BE2C (cell line): ENCODE measurements at regions not wholly inside any gene's neighbourhood (a gene's known extent, or its start where the extent isn't known, plus 50 kb on each side); places are given as distances from the start of the nearest gene placed in this dataset.

Experiments used
- DNase-seq: peaks from one replicate; pipeline ENCODE4 v3.0.0-alpha.2; 2020
- H3K27me3 ChIP-seq: fragments of 250-450 bp; sonication (Bioruptor Pico); 2 replicates; pipeline ENCODE4 v1.5.1; 2020; ENCODE audit warnings: mild to moderate bottlenecking
- H3K36me3 ChIP-seq: fragments of 250-450 bp; sonication (Bioruptor Pico); 2 replicates; pipeline ENCODE4 v1.5.1; 2020; ENCODE audit warnings: mild to moderate bottlenecking
- H3K4me1 ChIP-seq: fragments of 250-450 bp; sonication (Bioruptor Pico); 2 replicates; pipeline ENCODE4 v1.5.1; 2020
- H3K4me3 ChIP-seq: 2 replicates; pipeline ENCODE4 v1.5.1; 2011; ENCODE audit warnings: low read depth, low read length
- H3K9me3 ChIP-seq: fragments of 250-450 bp; sonication (Bioruptor Pico); 2 replicates; pipeline ENCODE4 v1.5.1; 2020
- CTCF ChIP-seq: IDR thresholded peaks from 2 replicates; pipeline ENCODE4 v1.5.1; 2012; ENCODE audit warnings: mild to moderate bottlenecking, low read depth, low read length

- Histone ChIP-seq H3K9me3 (no peaks in the 10 kb centered on the region; the same call in 1 of the 2 replicates), H3K27me3 (no peaks in the 10 kb centered on the region; the same call in 1 of the 2 replicates), H3K4me3 (no peak overlapping the region), H3K36me3 (no peaks in the 10 kb centered on the region), H3K4me1 (no peaks in the 10 kb centered on the region)
- TF ChIP-seq CTCF: no peak
- DNase-seq: no peak
Measured at GRCh38 chr4:99763635-99764101, 53.0 kb upstream of the DAPP1 start.

- no peak overlapping the region for H3K4me3 ChIP-seq
- no peaks in the 10 kb centered on the region; the same call in 1 of the 2 replicates for H3K9me3 ChIP-seq
- no peak for DNase-seq
- no peak for TF ChIP-seq CTCF
- no peaks in the 10 kb centered on the region for H3K36me3 ChIP-seq
- H3K27me3 ChIP-seq: no peaks in the 10 kb centered on the region; the same call in 1 of the 2 replicates
- no peaks in the 10 kb centered on the region for H3K4me1 ChIP-seq
Measured at GRCh38 chr4:99762728-99763127, 53.9 kb upstream of the DAPP1 start.

GRCh38 chr4:99759988-99760387 lies 56.6 kb upstream of the DAPP1 start:
- no peak for DNase-seq
- TF ChIP-seq CTCF: no peak
- no peaks in the 10 kb centered on the region for H3K4me1 ChIP-seq
- H3K36me3 ChIP-seq: no peaks in the 10 kb centered on the region
- H3K9me3 ChIP-seq: no peaks in the 10 kb centered on the region; the same call in 1 of the 2 replicates
- H3K27me3 ChIP-seq: no peaks in the 10 kb centered on the region; the same call in 1 of the 2 replicates
- H3K4me3 ChIP-seq: no peak overlapping the region

- Histone ChIP-seq H3K36me3 (no peaks in the 10 kb centered on the region), H3K4me3 (no peak overlapping the region), H3K27me3 (no peaks in the 10 kb centered on the region; the same call in 1 of the 2 replicates), H3K4me1 (no peaks in the 10 kb centered on the region), H3K9me3 (no peaks in the 10 kb centered on the region; the same call in 1 of the 2 replicates)
- DNase-seq: no peak
- TF ChIP-seq CTCF: no peak
Measured at GRCh38 chr4:99759346-99759984, 57.2 kb upstream of the DAPP1 start.

GRCh38 chr4:99755223-99755944 lies 61.2 kb upstream of the DAPP1 start:
- H3K9me3 ChIP-seq: no peaks in the 10 kb centered on the region
- TF ChIP-seq CTCF: no peak
- no peak overlapping the region for H3K4me3 ChIP-seq
- no peaks in the 10 kb centered on the region for H3K4me1 ChIP-seq
- DNase-seq: no peak
- no peaks in the 10 kb centered on the region; the same call in 1 of the 2 replicates for H3K27me3 ChIP-seq
- no peaks in the 10 kb centered on the region for H3K36me3 ChIP-seq

GRCh38 chr4:99754756-99755155 lies 61.9 kb upstream of the DAPP1 start:
- DNase-seq: no peak
- Histone ChIP-seq H3K4me1 (no peaks in the 10 kb centered on the region), H3K9me3 (no peaks in the 10 kb centered on the region), H3K36me3 (no peaks in the 10 kb centered on the region), H3K4me3 (no peak overlapping the region), H3K27me3 (no peaks in the 10 kb centered on the region; the same call in 1 of the 2 replicates)
- no peak for TF ChIP-seq CTCF
